SK-N-SH treated with all-trans-retinoic acid at 6 μM for 48 hours (cell line): ENCODE measurements at regions not wholly inside any gene's neighbourhood (a gene's known extent, or its start where the extent isn't known, plus 50 kb on each side); places are given as distances from the start of the nearest gene placed in this dataset.

Experiments used
- ATAC-seq: fragments of 200-7000 bp; cut with Tn5 transposase; 3 replicates; pipeline ENCODE4 v1.9.1; 2020; ENCODE audit warnings: mild to moderate bottlenecking, moderate library complexity
- ARNTL ChIP-seq: fragments of 450-650 bp; formaldehyde crosslinking; IDR thresholded peaks from 2 replicates; pipeline ENCODE4 v1.5.0; 2020; ENCODE audit warnings: low read depth, mild to moderate bottlenecking, moderate library complexity, borderline replicate concordance
- BACH2 ChIP-seq: fragments of 250-450 bp; sonication (Bioruptor Pico); IDR thresholded peaks from 2 replicates; pipeline ENCODE4 v1.9.0; 2021; ENCODE audit warnings: mild to moderate bottlenecking, borderline replicate concordance
- CSDC2 ChIP-seq: fragments of 250-450 bp; sonication (Bioruptor Pico); IDR thresholded peaks from 2 replicates; pipeline ENCODE4 v1.5.0; 2020; ENCODE audit warnings: mild to moderate bottlenecking, moderate library complexity
- ESRRG ChIP-seq: fragments of 250-450 bp; sonication (Bioruptor Pico); IDR thresholded peaks from 2 replicates; pipeline ENCODE4 v1.6.1; 2021; ENCODE audit warnings: mild to moderate bottlenecking
- GLIS3 ChIP-seq: fragments of 250-450 bp; sonication (Bioruptor Pico); IDR thresholded peaks from 2 replicates; pipeline ENCODE4 v1.5.0; 2020; ENCODE audit warnings: mild to moderate bottlenecking, moderate library complexity
- ISL1 ChIP-seq: fragments of 250-450 bp; sonication (Bioruptor Pico); IDR thresholded peaks from 2 replicates; pipeline ENCODE4 v2.1.2; 2022; ENCODE audit warnings: mild to moderate bottlenecking, moderate library complexity
- OSR1 ChIP-seq: fragments of 250-450 bp; sonication (Bioruptor Pico); IDR thresholded peaks from 2 replicates; pipeline ENCODE4 v1.8.0; 2022; ENCODE audit warnings: moderate library complexity, mild to moderate bottlenecking, inconsistent platforms
- PATZ1 ChIP-seq: fragments of 250-450 bp; sonication (Bioruptor Pico); IDR thresholded peaks from 2 replicates; pipeline ENCODE4 v1.8.0; 2020; ENCODE audit warnings: mild to moderate bottlenecking, moderate library complexity, borderline replicate concordance
- POU6F1 ChIP-seq: fragments of 250-450 bp; sonication (Bioruptor Pico); IDR thresholded peaks from 2 replicates; pipeline ENCODE4 v1.8.0; 2021; ENCODE audit warnings: low read depth, mild to moderate bottlenecking, moderate library complexity, borderline replicate concordance
- PPARA ChIP-seq: fragments of 250-450 bp; sonication (Bioruptor Pico); IDR thresholded peaks from 2 replicates; pipeline ENCODE4 v1.5.0; 2020; ENCODE audit warnings: mild to moderate bottlenecking, borderline replicate concordance
- RARB ChIP-seq: fragments of 250-450 bp; sonication (Bioruptor Pico); IDR thresholded peaks from 2 replicates; pipeline ENCODE4 v1.8.0; 2021; ENCODE audit warnings: mild to moderate bottlenecking, moderate library complexity
- SNAI2 ChIP-seq: fragments of 250-450 bp; sonication (Bioruptor Pico); IDR thresholded peaks from 2 replicates; pipeline ENCODE4 v1.5.0; 2020; ENCODE audit warnings: mild to moderate bottlenecking, moderate library complexity
- TCF4 ChIP-seq: fragments of 250-450 bp; sonication (Bioruptor Pico); IDR thresholded peaks from 2 replicates; pipeline ENCODE4 v1.8.0; 2021; ENCODE audit warnings: mild to moderate bottlenecking, moderate library complexity, borderline replicate concordance
- TOX ChIP-seq: fragments of 250-450 bp; sonication (Bioruptor Pico); IDR thresholded peaks from 2 replicates; pipeline ENCODE4 v1.8.0; 2021; ENCODE audit warnings: mild to moderate bottlenecking, moderate library complexity, borderline replicate concordance
- TSHZ2 ChIP-seq: fragments of 250-450 bp; sonication (Bioruptor Pico); IDR thresholded peaks from 2 replicates; pipeline ENCODE4 v1.5.0; 2020; ENCODE audit warnings: mild to moderate bottlenecking, moderate library complexity
- ZC3H10 ChIP-seq: fragments of 250-450 bp; sonication (Bioruptor Pico); IDR thresholded peaks from 2 replicates; pipeline ENCODE4 v1.5.1; 2021; ENCODE audit warnings: mild to moderate bottlenecking, moderate library complexity
- ZFP3 ChIP-seq: fragments of 250-450 bp; sonication (Bioruptor Pico); IDR thresholded peaks from 2 replicates; pipeline ENCODE4 v1.5.0; 2020; ENCODE audit warnings: mild to moderate bottlenecking, moderate library complexity
- ZFP30 ChIP-seq: fragments of 450-650 bp; formaldehyde crosslinking; IDR thresholded peaks from 2 replicates; pipeline ENCODE4 v1.5.0; 2022; ENCODE audit warnings: mild to moderate bottlenecking, moderate library complexity
- ZNF565 ChIP-seq: fragments of 450-650 bp; formaldehyde crosslinking; conservative IDR thresholded peaks from 2 replicates; pipeline ENCODE4 v1.5.0; 2020; ENCODE audit warnings: low read depth, mild to moderate bottlenecking, moderate library complexity
- ZNF70 ChIP-seq: fragments of 450-650 bp; formaldehyde crosslinking; IDR thresholded peaks from 2 replicates; pipeline ENCODE4 v1.5.0; 2020; ENCODE audit warnings: mild to moderate bottlenecking, moderate library complexity
- ZNF8 ChIP-seq: fragments of 450-650 bp; formaldehyde crosslinking; IDR thresholded peaks from 2 replicates; pipeline ENCODE4 v1.5.0; 2020; ENCODE audit warnings: mild to moderate bottlenecking, moderate library complexity
- TF ChIP-seq, protein P1 (sequence below): fragments of 250-450 bp; sonication (Bioruptor Pico); IDR thresholded peaks from 2 replicates; pipeline ENCODE4 v1.5.1; 2020; ENCODE audit warnings: low read depth, mild to moderate bottlenecking, moderate library complexity

GRCh38 chr14:76272774-76273173 lies 103.2 kb upstream of the ESRRB start:
- no peak for TF ChIP-seq OSR1 (CRISPR knock-in tag)
- TF ChIP-seq PATZ1 = no peak
- no peak for TF ChIP-seq ISL1 (CRISPR knock-in tag)
- no peak for TF ChIP-seq TCF4 (CRISPR knock-in tag)
- TF ChIP-seq ESRRG = no peak
- no peak for TF ChIP-seq ZNF8
- no peak for TF ChIP-seq TOX (CRISPR knock-in tag)
- TF ChIP-seq GLIS3 (CRISPR knock-in tag) = no peak
- TF ChIP-seq SNAI2 = no peak
- no peak for TF ChIP-seq ZNF70 (CRISPR knock-in tag)
- no peak for TF ChIP-seq ZC3H10 (CRISPR knock-in tag)
- no peak for TF ChIP-seq CSDC2 (CRISPR knock-in tag)
- no peak for TF ChIP-seq ZFP3
- no peak for TF ChIP-seq ZFP30
- no peak for TF ChIP-seq RARB (CRISPR knock-in tag)
- ATAC-seq = no peak

GRCh38 chr14:76273346-76273745 lies 102.6 kb upstream of the ESRRB start:
- TF ChIP-seq BACH2 (CRISPR knock-in tag) (no peak), ZFP3 (no peak), TOX (CRISPR knock-in tag) (no peak), PPARA (CRISPR knock-in tag) (no peak), ISL1 (CRISPR knock-in tag) (no peak), ZFP30 (no peak), SNAI2 (no peak), PATZ1 (no peak), TCF4 (CRISPR knock-in tag) (no peak), GLIS3 (CRISPR knock-in tag) (no peak), POU6F1 (CRISPR knock-in tag) (no peak), TSHZ2 (CRISPR knock-in tag) (no peak), ZNF70 (CRISPR knock-in tag) (no peak), ZC3H10 (CRISPR knock-in tag) (no peak), ARNTL (no peak)
- TF ChIP-seq, protein P1, sequence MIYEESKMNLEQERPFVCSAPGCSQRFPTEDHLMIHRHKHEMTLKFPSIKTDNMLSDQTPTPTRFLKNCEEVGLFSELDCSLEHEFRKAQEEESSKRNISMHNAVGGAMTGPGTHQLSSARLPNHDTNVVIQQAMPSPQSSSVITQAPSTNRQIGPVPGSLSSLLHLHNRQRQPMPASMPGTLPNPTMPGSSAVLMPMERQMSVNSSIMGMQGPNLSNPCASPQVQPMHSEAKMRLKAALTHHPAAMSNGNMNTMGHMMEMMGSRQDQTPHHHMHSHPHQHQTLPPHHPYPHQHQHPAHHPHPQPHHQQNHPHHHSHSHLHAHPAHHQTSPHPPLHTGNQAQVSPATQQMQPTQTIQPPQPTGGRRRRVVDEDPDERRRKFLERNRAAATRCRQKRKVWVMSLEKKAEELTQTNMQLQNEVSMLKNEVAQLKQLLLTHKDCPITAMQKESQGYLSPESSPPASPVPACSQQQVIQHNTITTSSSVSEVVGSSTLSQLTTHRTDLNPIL = no peak
- ATAC-seq = no peak

- no peak for TF ChIP-seq PATZ1
- TF ChIP-seq ZFP3 = no peak
- TF ChIP-seq, protein P1 = no peak
- no peak for TF ChIP-seq ZC3H10 (CRISPR knock-in tag)
- TF ChIP-seq GLIS3 (CRISPR knock-in tag) = no peak
- TF ChIP-seq PPARA (CRISPR knock-in tag) = no peak
- no peak for TF ChIP-seq TOX (CRISPR knock-in tag)
- no peak for TF ChIP-seq RARB (CRISPR knock-in tag)
- no peak for TF ChIP-seq ESRRG
- TF ChIP-seq ZNF565 (CRISPR knock-in tag) = no peak
- no peak for TF ChIP-seq TSHZ2 (CRISPR knock-in tag)
- no peak for TF ChIP-seq SNAI2
- TF ChIP-seq, all 23 proteins: peak for 0
Measured at GRCh38 chr14:76274324-76274723, 101.6 kb upstream of the ESRRB start.

More at GRCh38 chr14:76274324-76274723, 101.6 kb upstream of the ESRRB start:
- ATAC-seq = no peak
